GM12874 (cell line): ENCODE measurements at regions not wholly inside any gene's neighbourhood (a gene's known extent, or its start where the extent isn't known, plus 50 kb on each side); places are given as distances from the start of the nearest gene placed in this dataset.

ENCODE experiments used
- CTCF ChIP-seq: IDR thresholded peaks from 2 replicates; pipeline ENCODE4 v1.5.1; 2011; ENCODE audit warnings: low read depth, mild to moderate bottlenecking, control low read depth, low read length, moderate library complexity; ENCODE audit not compliant: insufficient read depth

- no peak for TF ChIP-seq CTCF
Measured at GRCh38 chr4:153922148-153922547, 133.3 kb upstream of the SFRP2 start.

- TF ChIP-seq CTCF: no peak
Measured at GRCh38 chr4:153919667-153920066, 130.8 kb upstream of the SFRP2 start.

GRCh38 chr4:153916273-153916755, 127.4 kb upstream of the SFRP2 start:
- no peak for TF ChIP-seq CTCF

- TF ChIP-seq CTCF: no peak
Measured at GRCh38 chr4:153912301-153912700, 123.4 kb upstream of the SFRP2 start.

- TF ChIP-seq CTCF: no peak
Measured at GRCh38 chr4:153909672-153910071, 120.8 kb upstream of the SFRP2 start.

- no peak for TF ChIP-seq CTCF
Measured at GRCh38 chr4:153906231-153906630, 117.3 kb upstream of the SFRP2 start.

- TF ChIP-seq CTCF: no peak
Measured at GRCh38 chr4:153905231-153905630, 116.3 kb upstream of the SFRP2 start.

GRCh38 chr4:153904011-153904410, 115.1 kb upstream of the SFRP2 start:
- no peak for TF ChIP-seq CTCF
